SK-N-SH treated with all-trans-retinoic acid at 6 μM for 48 hours (cell line): ENCODE measurements at regions not wholly inside any gene's neighbourhood (a gene's known extent, or its start where the extent isn't known, plus 50 kb on each side); places are given as distances from the start of the nearest gene placed in this dataset.

Source experiments
- ARNTL ChIP-seq: fragments of 450-650 bp; formaldehyde crosslinking; IDR thresholded peaks from 2 replicates; pipeline ENCODE4 v1.5.0; 2020; ENCODE audit warnings: low read depth, mild to moderate bottlenecking, moderate library complexity, borderline replicate concordance
- ESRRG ChIP-seq: fragments of 250-450 bp; sonication (Bioruptor Pico); IDR thresholded peaks from 2 replicates; pipeline ENCODE4 v1.6.1; 2021; ENCODE audit warnings: mild to moderate bottlenecking
- GLIS3 ChIP-seq: fragments of 250-450 bp; sonication (Bioruptor Pico); IDR thresholded peaks from 2 replicates; pipeline ENCODE4 v1.5.0; 2020; ENCODE audit warnings: mild to moderate bottlenecking, moderate library complexity
- ISL1 ChIP-seq: fragments of 250-450 bp; sonication (Bioruptor Pico); IDR thresholded peaks from 2 replicates; pipeline ENCODE4 v2.1.2; 2022; ENCODE audit warnings: mild to moderate bottlenecking, moderate library complexity
- RARB ChIP-seq: fragments of 250-450 bp; sonication (Bioruptor Pico); IDR thresholded peaks from 2 replicates; pipeline ENCODE4 v1.8.0; 2021; ENCODE audit warnings: mild to moderate bottlenecking, moderate library complexity
- TCF4 ChIP-seq: fragments of 250-450 bp; sonication (Bioruptor Pico); IDR thresholded peaks from 2 replicates; pipeline ENCODE4 v1.8.0; 2021; ENCODE audit warnings: mild to moderate bottlenecking, moderate library complexity, borderline replicate concordance
- TOX ChIP-seq: fragments of 250-450 bp; sonication (Bioruptor Pico); IDR thresholded peaks from 2 replicates; pipeline ENCODE4 v1.8.0; 2021; ENCODE audit warnings: mild to moderate bottlenecking, moderate library complexity, borderline replicate concordance
- ZC3H10 ChIP-seq: fragments of 250-450 bp; sonication (Bioruptor Pico); IDR thresholded peaks from 2 replicates; pipeline ENCODE4 v1.5.1; 2021; ENCODE audit warnings: mild to moderate bottlenecking, moderate library complexity
- ZNF565 ChIP-seq: fragments of 450-650 bp; formaldehyde crosslinking; conservative IDR thresholded peaks from 2 replicates; pipeline ENCODE4 v1.5.0; 2020; ENCODE audit warnings: low read depth, mild to moderate bottlenecking, moderate library complexity
- ZNF8 ChIP-seq: fragments of 450-650 bp; formaldehyde crosslinking; IDR thresholded peaks from 2 replicates; pipeline ENCODE4 v1.5.0; 2020; ENCODE audit warnings: mild to moderate bottlenecking, moderate library complexity
- TF ChIP-seq, protein P1 (sequence below): fragments of 250-450 bp; sonication (Bioruptor Pico); IDR thresholded peaks from 2 replicates; pipeline ENCODE4 v1.8.0; 2020; ENCODE audit warnings: mild to moderate bottlenecking, moderate library complexity, borderline replicate concordance
- TF ChIP-seq, protein P2 (sequence below): fragments of 250-450 bp; sonication (Bioruptor Pico); IDR thresholded peaks from 2 replicates; pipeline ENCODE4 v1.5.1; 2020; ENCODE audit warnings: low read depth, mild to moderate bottlenecking, moderate library complexity
- TF ChIP-seq, protein P3 (sequence below): fragments of 250-450 bp; sonication (Bioruptor Pico); IDR thresholded peaks from 2 replicates; pipeline ENCODE4 v1.5.0; 2020; ENCODE audit warnings: mild to moderate bottlenecking, moderate library complexity

DNA sequence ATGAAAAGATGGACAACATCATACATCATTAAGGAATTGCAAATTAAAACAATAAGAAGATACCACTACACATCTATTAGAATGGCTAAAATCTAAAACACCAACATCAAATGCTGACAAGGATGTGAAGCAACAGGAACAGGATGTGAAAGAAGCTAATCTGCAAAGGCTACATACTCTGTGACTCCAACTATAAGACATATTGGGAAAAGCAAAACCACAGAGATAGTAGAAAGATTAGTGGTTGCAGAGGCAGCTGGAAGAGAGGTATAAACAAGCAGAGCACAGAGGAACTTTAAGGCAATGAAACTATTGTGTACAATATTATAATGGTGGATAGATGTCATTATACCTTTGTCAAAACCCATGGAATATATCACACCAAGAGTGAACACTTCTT is 393.7 kb upstream of the RAB6C start:
- TF ChIP-seq, protein P1, sequence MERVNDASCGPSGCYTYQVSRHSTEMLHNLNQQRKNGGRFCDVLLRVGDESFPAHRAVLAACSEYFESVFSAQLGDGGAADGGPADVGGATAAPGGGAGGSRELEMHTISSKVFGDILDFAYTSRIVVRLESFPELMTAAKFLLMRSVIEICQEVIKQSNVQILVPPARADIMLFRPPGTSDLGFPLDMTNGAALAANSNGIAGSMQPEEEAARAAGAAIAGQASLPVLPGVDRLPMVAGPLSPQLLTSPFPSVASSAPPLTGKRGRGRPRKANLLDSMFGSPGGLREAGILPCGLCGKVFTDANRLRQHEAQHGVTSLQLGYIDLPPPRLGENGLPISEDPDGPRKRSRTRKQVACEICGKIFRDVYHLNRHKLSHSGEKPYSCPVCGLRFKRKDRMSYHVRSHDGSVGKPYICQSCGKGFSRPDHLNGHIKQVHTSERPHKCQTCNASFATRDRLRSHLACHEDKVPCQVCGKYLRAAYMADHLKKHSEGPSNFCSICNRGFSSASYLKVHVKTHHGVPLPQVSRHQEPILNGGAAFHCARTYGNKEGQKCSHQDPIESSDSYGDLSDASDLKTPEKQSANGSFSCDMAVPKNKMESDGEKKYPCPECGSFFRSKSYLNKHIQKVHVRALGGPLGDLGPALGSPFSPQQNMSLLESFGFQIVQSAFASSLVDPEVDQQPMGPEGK (CRISPR knock-in tag) = no peak
- TF ChIP-seq ISL1 (CRISPR knock-in tag) (no peak), ESRRG (no peak), ARNTL (CRISPR knock-in tag) (no peak), ZNF565 (CRISPR knock-in tag) (no peak), ZNF8 (no peak), GLIS3 (no peak), RARB (CRISPR knock-in tag) (no peak), TCF4 (CRISPR knock-in tag) (no peak), TOX (CRISPR knock-in tag) (no peak), ZC3H10 (CRISPR knock-in tag) (no peak)
- TF ChIP-seq, protein P2, sequence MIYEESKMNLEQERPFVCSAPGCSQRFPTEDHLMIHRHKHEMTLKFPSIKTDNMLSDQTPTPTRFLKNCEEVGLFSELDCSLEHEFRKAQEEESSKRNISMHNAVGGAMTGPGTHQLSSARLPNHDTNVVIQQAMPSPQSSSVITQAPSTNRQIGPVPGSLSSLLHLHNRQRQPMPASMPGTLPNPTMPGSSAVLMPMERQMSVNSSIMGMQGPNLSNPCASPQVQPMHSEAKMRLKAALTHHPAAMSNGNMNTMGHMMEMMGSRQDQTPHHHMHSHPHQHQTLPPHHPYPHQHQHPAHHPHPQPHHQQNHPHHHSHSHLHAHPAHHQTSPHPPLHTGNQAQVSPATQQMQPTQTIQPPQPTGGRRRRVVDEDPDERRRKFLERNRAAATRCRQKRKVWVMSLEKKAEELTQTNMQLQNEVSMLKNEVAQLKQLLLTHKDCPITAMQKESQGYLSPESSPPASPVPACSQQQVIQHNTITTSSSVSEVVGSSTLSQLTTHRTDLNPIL = no peak
- TF ChIP-seq, protein P3, sequence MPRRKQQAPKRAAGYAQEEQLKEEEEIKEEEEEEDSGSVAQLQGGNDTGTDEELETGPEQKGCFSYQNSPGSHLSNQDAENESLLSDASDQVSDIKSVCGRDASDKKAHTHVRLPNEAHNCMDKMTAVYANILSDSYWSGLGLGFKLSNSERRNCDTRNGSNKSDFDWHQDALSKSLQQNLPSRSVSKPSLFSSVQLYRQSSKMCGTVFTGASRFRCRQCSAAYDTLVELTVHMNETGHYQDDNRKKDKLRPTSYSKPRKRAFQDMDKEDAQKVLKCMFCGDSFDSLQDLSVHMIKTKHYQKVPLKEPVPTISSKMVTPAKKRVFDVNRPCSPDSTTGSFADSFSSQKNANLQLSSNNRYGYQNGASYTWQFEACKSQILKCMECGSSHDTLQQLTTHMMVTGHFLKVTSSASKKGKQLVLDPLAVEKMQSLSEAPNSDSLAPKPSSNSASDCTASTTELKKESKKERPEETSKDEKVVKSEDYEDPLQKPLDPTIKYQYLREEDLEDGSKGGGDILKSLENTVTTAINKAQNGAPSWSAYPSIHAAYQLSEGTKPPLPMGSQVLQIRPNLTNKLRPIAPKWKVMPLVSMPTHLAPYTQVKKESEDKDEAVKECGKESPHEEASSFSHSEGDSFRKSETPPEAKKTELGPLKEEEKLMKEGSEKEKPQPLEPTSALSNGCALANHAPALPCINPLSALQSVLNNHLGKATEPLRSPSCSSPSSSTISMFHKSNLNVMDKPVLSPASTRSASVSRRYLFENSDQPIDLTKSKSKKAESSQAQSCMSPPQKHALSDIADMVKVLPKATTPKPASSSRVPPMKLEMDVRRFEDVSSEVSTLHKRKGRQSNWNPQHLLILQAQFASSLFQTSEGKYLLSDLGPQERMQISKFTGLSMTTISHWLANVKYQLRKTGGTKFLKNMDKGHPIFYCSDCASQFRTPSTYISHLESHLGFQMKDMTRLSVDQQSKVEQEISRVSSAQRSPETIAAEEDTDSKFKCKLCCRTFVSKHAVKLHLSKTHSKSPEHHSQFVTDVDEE (CRISPR knock-in tag) = no peak
